ENCODE measurements at regions not wholly inside any gene's neighbourhood (a gene's known extent, or its start where the extent isn't known, plus 50 kb on each side); places are given as distances from the start of the nearest gene placed in this dataset.

DNA sequence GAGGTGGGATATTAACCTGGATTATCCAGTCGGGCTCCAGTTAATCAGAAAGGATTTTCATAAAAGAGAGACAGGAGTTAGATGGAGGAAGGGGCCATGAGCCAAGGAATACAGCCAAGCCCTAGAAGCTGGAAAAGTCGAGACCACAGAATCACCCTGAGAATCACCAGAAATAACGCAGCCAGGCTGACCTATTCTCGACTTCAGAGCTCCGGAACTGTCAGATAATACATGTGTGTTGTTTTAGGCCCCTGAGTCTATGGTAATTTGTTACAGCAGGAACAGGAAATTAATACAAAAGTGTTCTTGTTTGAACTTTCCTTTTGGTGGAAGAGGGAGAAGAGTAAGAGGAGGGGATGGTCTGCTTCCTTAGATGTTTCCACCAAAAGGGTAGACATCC is 208.1 kb downstream of the JCAD start:
- TF ChIP-seq, protein P1, sequence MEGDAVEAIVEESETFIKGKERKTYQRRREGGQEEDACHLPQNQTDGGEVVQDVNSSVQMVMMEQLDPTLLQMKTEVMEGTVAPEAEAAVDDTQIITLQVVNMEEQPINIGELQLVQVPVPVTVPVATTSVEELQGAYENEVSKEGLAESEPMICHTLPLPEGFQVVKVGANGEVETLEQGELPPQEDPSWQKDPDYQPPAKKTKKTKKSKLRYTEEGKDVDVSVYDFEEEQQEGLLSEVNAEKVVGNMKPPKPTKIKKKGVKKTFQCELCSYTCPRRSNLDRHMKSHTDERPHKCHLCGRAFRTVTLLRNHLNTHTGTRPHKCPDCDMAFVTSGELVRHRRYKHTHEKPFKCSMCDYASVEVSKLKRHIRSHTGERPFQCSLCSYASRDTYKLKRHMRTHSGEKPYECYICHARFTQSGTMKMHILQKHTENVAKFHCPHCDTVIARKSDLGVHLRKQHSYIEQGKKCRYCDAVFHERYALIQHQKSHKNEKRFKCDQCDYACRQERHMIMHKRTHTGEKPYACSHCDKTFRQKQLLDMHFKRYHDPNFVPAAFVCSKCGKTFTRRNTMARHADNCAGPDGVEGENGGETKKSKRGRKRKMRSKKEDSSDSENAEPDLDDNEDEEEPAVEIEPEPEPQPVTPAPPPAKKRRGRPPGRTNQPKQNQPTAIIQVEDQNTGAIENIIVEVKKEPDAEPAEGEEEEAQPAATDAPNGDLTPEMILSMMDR (IDR thresholded peaks at IDR 0.05), result no peak
- TF ChIP-seq POLR2A (IDR thresholded peaks at IDR 0.05), result no peak
- H3K4me3 ChIP-seq, result no peak overlapping the region
- WGBS, 2 donors, result 72 to 87% methylated on average over 5 of the region's 5 CpGs
- H3K9me3 ChIP-seq, result no peaks in the 10 kb centered on the region
- intact Hi-C loops (cut with DNase I), result no loop called here
- no peak for ATAC-seq
- no peak for DNase-seq
- no peaks in the 10 kb centered on the region for H3K27me3 ChIP-seq
- no peaks in the 10 kb centered on the region for H3K36me3 ChIP-seq (replicated peaks in 1 of 2; ENCODE audit: insufficient read depth in 1 of 2, low read depth in 2 of 2)
- no peak overlapping the region for H3K27ac ChIP-seq
- H3K4me1 ChIP-seq, result no peaks in the 10 kb centered on the region

GRCh38 chr10:29850371-29850770 is 209.0 kb downstream of the JCAD start:
- no peak for ATAC-seq
- no peaks in the 10 kb centered on the region for H3K36me3 ChIP-seq (replicated peaks in 1 of 2; ENCODE audit: insufficient read depth in 1 of 2, low read depth in 2 of 2)

DNA sequence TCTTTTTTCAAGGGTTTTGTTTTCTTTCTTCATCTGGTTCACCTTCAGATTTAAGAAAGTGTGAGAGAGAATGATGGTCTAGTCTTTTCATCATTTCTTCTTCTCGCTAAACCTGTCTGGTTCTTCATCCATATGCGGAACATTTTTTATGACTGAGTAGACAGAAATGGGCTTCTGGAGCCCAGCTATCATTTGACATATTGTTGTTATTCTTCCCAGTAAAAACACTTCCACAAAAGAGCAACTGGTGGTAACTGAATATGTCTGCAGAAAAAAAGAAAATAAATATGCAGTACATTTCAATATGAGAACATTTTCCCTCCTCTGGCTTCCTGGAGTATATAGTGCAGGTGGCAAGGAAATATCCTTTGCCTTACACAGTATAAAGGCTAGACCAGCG is 209.5 kb downstream of the JCAD start:
- Histone ChIP-seq H3K36me3 (replicated peaks in 1 of 2; ENCODE audit: insufficient read depth in 1 of 2, low read depth in 2 of 2) (no peaks in the 10 kb centered on the region), H3K4me1 (no peaks in the 10 kb centered on the region), H3K4me3 (no peak overlapping the region), H3K9me3 (peaks cover 0 to 3% (median 0%) of the 10 kb centered on the region in 3 donors), H3K27ac (no peak overlapping the region), H3K27me3 (no peaks in the 10 kb centered on the region)
- TF ChIP-seq, protein P1 (IDR thresholded peaks at IDR 0.05), result no peak
- no peak for TF ChIP-seq POLR2A (IDR thresholded peaks at IDR 0.05)
- no peak for ATAC-seq
- intact Hi-C loops (cut with DNase I), result no loop called here
- no peak for DNase-seq
- 78 to 79% methylated on average over 3 of the region's 3 CpGs for WGBS, 2 donors

More at GRCh38 chr10:29850371-29850770, 209.0 kb downstream of the JCAD start:
- H3K27ac ChIP-seq, result no peak overlapping the region
- no peaks in the 10 kb centered on the region for H3K4me1 ChIP-seq
- peaks cover 0 to under 1% (median 0%) of the 10 kb centered on the region in 3 donors for H3K9me3 ChIP-seq
- intact Hi-C loops (cut with DNase I), result no loop called here
- 70 to 78% methylated on average over 3 of the region's 3 CpGs for WGBS, 2 donors
- no peaks in the 10 kb centered on the region for H3K27me3 ChIP-seq
- DNase-seq, result no peak
- no peak for TF ChIP-seq POLR2A (IDR thresholded peaks at IDR 0.05)
- TF ChIP-seq, protein P1 (IDR thresholded peaks at IDR 0.05), result no peak
- H3K4me3 ChIP-seq, result no peak overlapping the region

- ATAC-seq (no peak), DNase-seq (no peak)
- TF ChIP-seq, protein P1 (IDR thresholded peaks at IDR 0.05), result no peak
- no peak for TF ChIP-seq POLR2A (IDR thresholded peaks at IDR 0.05)
- intact Hi-C loops (cut with DNase I), result no loop called here
- H3K27ac ChIP-seq, result no peak overlapping the region
- H3K27me3 ChIP-seq, result no peaks in the 10 kb centered on the region
- no peaks in the 10 kb centered on the region for H3K36me3 ChIP-seq (replicated peaks in 1 of 2; ENCODE audit: insufficient read depth in 1 of 2, low read depth in 2 of 2)
- H3K9me3 ChIP-seq, result peaks cover 0 to 3% (median 0%) of the 10 kb centered on the region in 3 donors
- no peaks in the 10 kb centered on the region for H3K4me1 ChIP-seq
- no peak overlapping the region for H3K4me3 ChIP-seq
- 65 to 90% methylated on average over 9 of the region's 9 CpGs for WGBS, 2 donors
These were observed 210.1 kb downstream of the JCAD start for GRCh38 chr10:29849126-29849833.

GRCh38 chr10:29846881-29847280 is 212.1 kb upstream of the SVIL start:
- intact Hi-C loops (cut with DNase I), result no loop called here
- no peak for ATAC-seq
- no peaks in the 10 kb centered on the region for H3K36me3 ChIP-seq (replicated peaks in 1 of 2; ENCODE audit: insufficient read depth in 1 of 2, low read depth in 2 of 2)
- H3K4me3 ChIP-seq, result no peak overlapping the region
- H3K27ac ChIP-seq, result no peak overlapping the region
- TF ChIP-seq, protein P1 (IDR thresholded peaks at IDR 0.05), result no peak
- TF ChIP-seq POLR2A (IDR thresholded peaks at IDR 0.05), result no peak
- peaks cover 0 to 3% (median 0%) of the 10 kb centered on the region in 3 donors for H3K9me3 ChIP-seq
- peaks cover 3% of the 10 kb centered on the region for H3K4me1 ChIP-seq
- WGBS, 2 donors, result 74 to 93% methylated on average over 3 of the region's 3 CpGs
- no peak for DNase-seq
- no peaks in the 10 kb centered on the region for H3K27me3 ChIP-seq
